HG02938 (cell line): ENCODE measurements at regions not wholly inside any gene's neighbourhood (a gene's known extent, or its start where the extent isn't known, plus 50 kb on each side); places are given as distances from the start of the nearest gene placed in this dataset.

Experiments
- ATAC-seq: cut with Tn5 transposase; IDR thresholded peaks from one replicate; pipeline ENCODE4 v1.9.1; 2021; ENCODE audit warnings: mild to moderate bottlenecking, moderate library complexity; ENCODE audit not compliant: unreplicated experiment

- no peak for ATAC-seq
These were observed 181.7 kb upstream of the S1PR3 start for GRCh38 chr9:88809355-88810161.

GRCh38 chr9:88810826-88811225 lies 180.4 kb upstream of the S1PR3 start:
- no peak for ATAC-seq

- ATAC-seq = no peak
These were observed 179.8 kb upstream of the S1PR3 start for GRCh38 chr9:88811511-88811910.

- no peak for ATAC-seq
These were observed 178.2 kb upstream of the S1PR3 start for GRCh38 chr9:88812938-88813637.

GRCh38 chr9:88813638-88814209 lies 177.5 kb upstream of the S1PR3 start:
- no peak for ATAC-seq

GRCh38 chr9:88814577-88814976 lies 176.7 kb upstream of the S1PR3 start:
- no peak for ATAC-seq

- ATAC-seq = no peak
These were observed 175.1 kb upstream of the S1PR3 start for GRCh38 chr9:88816141-88816540.

GRCh38 chr9:88816591-88816990 lies 174.7 kb upstream of the S1PR3 start:
- no peak for ATAC-seq

- ATAC-seq = no peak
These were observed 173.6 kb upstream of the S1PR3 start for GRCh38 chr9:88817628-88818027.

GRCh38 chr9:88818495-88819201 lies 172.6 kb upstream of the S1PR3 start:
- no peak for ATAC-seq

- ATAC-seq = no peak
These were observed 171.8 kb upstream of the S1PR3 start for GRCh38 chr9:88819476-88819875.

- no peak for ATAC-seq
These were observed 171.2 kb upstream of the S1PR3 start for GRCh38 chr9:88820055-88820454.

GRCh38 chr9:88821033-88821745 lies 170.1 kb upstream of the S1PR3 start:
- no peak for ATAC-seq

- no peak for ATAC-seq
These were observed 169.5 kb upstream of the S1PR3 start for GRCh38 chr9:88821746-88822106.

- no peak for ATAC-seq
These were observed 166.6 kb upstream of the S1PR3 start for GRCh38 chr9:88824711-88825110.

GRCh38 chr9:88826181-88826580 lies 165.1 kb upstream of the S1PR3 start:
- no peak for ATAC-seq

GRCh38 chr9:88826771-88827181 lies 164.5 kb upstream of the S1PR3 start:
- ATAC-seq = no peak

GRCh38 chr9:88828018-88828417 lies 163.2 kb upstream of the S1PR3 start:
- ATAC-seq = no peak

- ATAC-seq = no peak
These were observed 162.7 kb upstream of the S1PR3 start for GRCh38 chr9:88828492-88828974.

GRCh38 chr9:88829276-88829675 lies 162.0 kb upstream of the S1PR3 start:
- ATAC-seq = peak; percentile 77
